AG04449 (cell line): ENCODE measurements at regions not wholly inside any gene's neighbourhood (a gene's known extent, or its start where the extent isn't known, plus 50 kb on each side); places are given as distances from the start of the nearest gene placed in this dataset.

ENCODE experiments used
- CTCF ChIA-PET: fragments of 350-600 bp; formaldehyde crosslinking; extraction: SDS; loops from one replicate; lab custom pipeline; 2021; ENCODE audit warnings: antibody characterized with exemption; lab: Yijun Ruan, JAX
- POLR2A ChIA-PET: fragments of 400-600, 350-600 bp; formaldehyde crosslinking; extraction: SDS; loops from one replicate; lab custom pipeline; 2020; ENCODE audit warnings: antibody characterized with exemption, inconsistent platforms; lab: Yijun Ruan, JAX
- DNase-seq: peaks from one replicate; pipeline ENCODE4 v3.0.0-alpha.2; 2010; ENCODE audit warnings: low read depth, low spot score
- H3K4me3 ChIP-seq: 2 replicates; pipeline ENCODE4 v1.5.1; 2011; ENCODE audit warnings: low read depth, mild to moderate bottlenecking, control low read depth, low read length
- CTCF ChIP-seq: IDR thresholded peaks from one replicate; pipeline ENCODE4 v1.5.1; 2011; ENCODE audit warnings: mild to moderate bottlenecking, moderate library complexity, low read length, control low read depth, inconsistent platforms; ENCODE audit not compliant: insufficient read depth; ENCODE audit errors: missing control alignments

GRCh38 chr4:73348185-73348584 is 55.9 kb upstream of the ALB start:
- ChIA-PET CTCF (interaction anchor here (1.5 kb wide), 1 partner anchor 304 kb away, joined by 5 read pairs; no protein-coding TSS in a partner anchor), POLR2A (no interaction called here)
- TF ChIP-seq CTCF, result no peak
- no peak for DNase-seq
- no peak overlapping the region for H3K4me3 ChIP-seq

- H3K4me3 ChIP-seq, result no peak overlapping the region
- CTCF ChIA-PET, result interaction anchor here (0.6 to 1.5 kb wide), 2 partner anchors 265 to 305 kb away, joined by 3 to 5 read pairs; no protein-coding TSS in a partner anchor
- no peak for TF ChIP-seq CTCF
- DNase-seq, result no peak
- POLR2A ChIA-PET, result no interaction called here
Measured at GRCh38 chr4:73347497-73347896, 56.6 kb upstream of the ALB start.

- no peak for TF ChIP-seq CTCF
- ChIA-PET POLR2A (no interaction called here), CTCF (no interaction called here)
- DNase-seq, result no peak
- no peak overlapping the region for H3K4me3 ChIP-seq
Measured at GRCh38 chr4:73345399-73345975, 58.6 kb upstream of the ALB start.

- POLR2A ChIA-PET, result no interaction called here
- H3K4me3 ChIP-seq, result no peak overlapping the region
- CTCF ChIA-PET, result interaction anchor here (0.7 kb wide), 1 partner anchor 302 kb away, joined by 3 read pairs; no protein-coding TSS in a partner anchor
- no peak for DNase-seq
- TF ChIP-seq CTCF, result no peak
Measured at GRCh38 chr4:73344106-73344505, 60.0 kb upstream of the ALB start.

GRCh38 chr4:73343432-73343831 is 60.7 kb upstream of the ALB start:
- H3K4me3 ChIP-seq, result no peak overlapping the region
- TF ChIP-seq CTCF, result no peak
- POLR2A ChIA-PET, result no interaction called here
- no peak for DNase-seq
- CTCF ChIA-PET, result interaction anchor here (0.7 to 2.9 kb wide), 2 partner anchors 11 to 303 kb away, joined by 3 to 10 read pairs; no protein-coding TSS in a partner anchor

- CTCF ChIA-PET, result interaction anchor here (0.7 to 3.0 kb wide), 11 partner anchors 9 to 794 kb away, joined by 3 to 20 read pairs (median 3); no protein-coding TSS in a partner anchor
- POLR2A ChIA-PET, result no interaction called here
- DNase-seq, result no peak
- TF ChIP-seq CTCF, result peak; percentile 41
- H3K4me3 ChIP-seq, result no peak overlapping the region
Measured at GRCh38 chr4:73341454-73341853, 62.6 kb upstream of the ALB start.
